ENCODE measurements at regions not wholly inside any gene's neighbourhood (a gene's known extent, or its start where the extent isn't known, plus 50 kb on each side); places are given as distances from the start of the nearest gene placed in this dataset.

DNA sequence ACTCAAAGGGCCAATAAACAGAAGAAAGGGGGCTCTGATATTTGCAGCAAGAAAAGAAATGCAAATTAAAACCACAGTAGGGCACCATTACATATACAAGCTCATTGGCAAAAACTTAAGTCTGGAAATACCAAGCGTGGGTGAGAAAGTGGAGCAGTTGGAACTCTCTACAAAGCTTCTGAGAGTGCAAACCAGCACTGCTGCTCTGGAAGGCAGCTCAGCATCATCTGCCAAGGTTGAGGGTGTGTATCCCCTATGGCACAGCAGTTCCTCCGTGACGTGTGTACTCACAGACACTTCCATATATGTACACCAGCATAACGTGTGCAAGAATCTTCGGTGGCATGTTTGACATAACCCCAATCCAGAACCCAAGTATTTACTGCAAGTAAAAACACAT is 271.0 kb upstream of the ATP10A start:
- no peak for TF ChIP-seq CTCF (IDR thresholded peaks at IDR 0.05)
- no peak for TF ChIP-seq POLR2A (IDR thresholded peaks at IDR 0.05)
- TF ChIP-seq POLR2AphosphoS5 (IDR thresholded peaks at IDR 0.05; ENCODE audit: insufficient read depth in 1 of 2, low read depth in 1 of 2) = no peak

Measured in vagina (tissue), 2 donors.